HG03025 (cell line): ENCODE measurements at regions not wholly inside any gene's neighbourhood (a gene's known extent, or its start where the extent isn't known, plus 50 kb on each side); places are given as distances from the start of the nearest gene placed in this dataset.

ENCODE experiments used
- ATAC-seq: cut with Tn5 transposase; IDR thresholded peaks from one replicate; pipeline ENCODE4 v1.9.1; 2021; ENCODE audit warnings: mild to moderate bottlenecking, moderate library complexity; ENCODE audit not compliant: unreplicated experiment, low FRiP score

DNA sequence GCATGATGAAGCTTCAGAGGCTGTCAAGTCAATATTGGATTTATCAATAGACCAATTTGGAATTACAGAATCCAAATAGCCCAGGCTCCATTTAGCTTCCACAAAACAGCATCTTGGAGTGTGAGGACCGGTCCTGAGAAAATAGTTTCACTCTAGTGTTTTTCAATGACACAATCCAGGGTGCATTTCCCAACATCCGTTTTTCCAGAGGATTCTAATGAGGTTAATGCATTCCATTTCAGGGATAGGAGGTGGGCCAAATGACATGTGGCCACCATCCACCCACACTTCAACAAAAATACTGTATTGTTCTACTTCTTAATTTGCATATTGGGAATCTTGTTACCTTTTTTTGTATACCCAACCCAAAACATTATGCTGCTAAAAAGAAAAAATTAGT, 229.8 kb upstream of the LDB2 start:
- no peak for ATAC-seq

GRCh38 chr4:17126321-17126966, 228.0 kb upstream of the LDB2 start:
- no peak for ATAC-seq

- no peak for ATAC-seq
Observed at GRCh38 chr4:17124767-17125166, 226.3 kb upstream of the LDB2 start.

DNA sequence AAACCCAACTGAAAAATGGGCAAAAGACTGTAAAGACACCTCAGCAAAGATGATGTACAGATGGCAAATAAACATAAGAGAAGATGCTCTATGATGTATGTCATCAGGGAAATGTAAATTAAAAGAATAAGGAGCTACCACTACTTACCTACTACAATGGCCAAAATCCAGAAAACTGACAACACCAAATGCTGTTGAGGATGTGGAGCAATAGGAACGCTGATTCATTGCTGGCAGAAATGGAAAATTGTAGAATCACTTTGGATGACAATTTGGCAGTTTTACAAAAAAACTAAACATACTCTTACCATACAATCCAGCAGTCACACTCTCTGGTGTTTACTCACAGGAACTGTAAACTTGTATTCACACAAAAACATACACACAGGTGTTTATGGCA, 222.3 kb upstream of the LDB2 start:
- no peak for ATAC-seq

DNA sequence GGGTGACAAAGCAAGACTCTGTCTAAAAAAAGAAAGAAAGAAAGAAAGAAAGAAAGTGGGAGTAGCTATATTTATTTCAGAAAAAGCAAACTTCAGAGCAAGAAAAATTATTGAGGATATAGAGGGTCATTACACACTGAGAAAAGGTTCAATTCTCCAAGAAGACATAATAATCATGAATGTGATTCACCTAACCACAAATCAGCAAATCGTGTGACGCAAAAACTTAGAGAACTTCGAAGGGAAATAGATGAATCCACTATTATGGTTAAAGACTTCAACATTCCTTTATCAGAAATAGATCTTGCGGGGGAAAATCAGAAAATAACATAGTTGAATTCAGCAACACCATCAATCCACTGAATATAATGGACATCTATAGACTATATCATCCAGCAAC, 219.3 kb upstream of the LDB2 start:
- no peak for ATAC-seq

GRCh38 chr4:17115583-17115982, 217.1 kb upstream of the LDB2 start:
- ATAC-seq, result no peak

GRCh38 chr4:17112292-17112659, 213.8 kb upstream of the LDB2 start:
- ATAC-seq, result no peak

GRCh38 chr4:17109126-17109525, 210.7 kb upstream of the LDB2 start:
- ATAC-seq, result no peak

GRCh38 chr4:17103231-17103630, 204.8 kb upstream of the LDB2 start:
- ATAC-seq, result no peak

DNA sequence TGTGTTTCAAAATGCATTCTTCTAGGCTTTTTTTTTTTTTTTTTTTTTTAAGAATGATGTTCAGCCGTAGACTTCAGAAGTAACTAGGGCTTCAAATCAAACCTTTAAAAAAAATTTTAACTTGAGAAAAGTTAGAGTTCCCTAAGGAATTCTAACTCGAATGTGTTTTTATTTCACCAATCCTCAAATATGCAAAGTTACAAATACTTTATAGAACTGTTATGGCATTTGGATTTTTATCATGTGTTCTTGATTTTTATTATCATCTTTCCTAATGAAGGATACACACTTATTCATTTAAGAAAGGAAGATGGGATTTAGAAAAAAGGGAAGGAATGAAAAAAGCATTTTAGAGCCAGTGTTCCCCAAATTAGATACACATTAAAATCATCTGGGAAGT, 200.6 kb upstream of the LDB2 start:
- ATAC-seq, result no peak

GRCh38 chr4:17098401-17098800, 200.0 kb upstream of the LDB2 start:
- no peak for ATAC-seq

DNA sequence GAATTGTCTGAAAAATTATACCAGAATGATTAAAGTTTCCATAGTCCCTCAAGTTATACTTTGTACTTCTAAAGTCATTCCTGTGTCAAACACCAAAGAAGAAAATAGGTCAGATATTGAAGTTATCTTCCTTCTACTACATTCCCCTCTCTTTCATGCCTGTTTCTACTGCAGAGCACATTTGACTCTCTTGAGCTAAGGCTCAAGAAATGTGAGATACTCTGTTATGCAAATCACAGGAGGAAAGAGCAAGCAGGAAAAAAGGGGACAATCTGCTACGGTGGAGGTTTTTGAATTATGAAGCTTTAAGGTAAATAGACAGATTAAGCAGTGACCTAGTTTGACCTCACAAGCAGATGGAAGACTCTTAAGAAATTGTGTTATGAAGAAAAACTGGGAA, 198.9 kb upstream of the LDB2 start:
- no peak for ATAC-seq

DNA sequence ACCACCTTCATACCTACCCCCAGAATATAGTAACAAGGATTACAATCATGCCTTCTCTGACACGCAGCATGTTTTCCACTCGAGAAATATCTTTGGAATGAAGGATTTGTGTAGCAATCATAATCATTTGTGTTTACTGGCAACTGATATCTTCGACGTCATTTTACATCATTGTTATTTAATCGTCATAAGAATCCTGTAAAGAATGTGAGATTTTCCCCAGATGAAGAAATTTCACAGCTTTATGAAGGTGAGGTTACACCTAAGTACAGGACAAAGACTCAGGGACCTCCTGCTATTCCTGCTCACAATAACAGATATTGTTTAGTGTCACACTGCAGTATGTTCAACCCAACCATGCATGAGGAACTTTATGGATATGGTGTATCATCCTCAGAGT, 198.2 kb upstream of the LDB2 start:
- no peak for ATAC-seq

DNA sequence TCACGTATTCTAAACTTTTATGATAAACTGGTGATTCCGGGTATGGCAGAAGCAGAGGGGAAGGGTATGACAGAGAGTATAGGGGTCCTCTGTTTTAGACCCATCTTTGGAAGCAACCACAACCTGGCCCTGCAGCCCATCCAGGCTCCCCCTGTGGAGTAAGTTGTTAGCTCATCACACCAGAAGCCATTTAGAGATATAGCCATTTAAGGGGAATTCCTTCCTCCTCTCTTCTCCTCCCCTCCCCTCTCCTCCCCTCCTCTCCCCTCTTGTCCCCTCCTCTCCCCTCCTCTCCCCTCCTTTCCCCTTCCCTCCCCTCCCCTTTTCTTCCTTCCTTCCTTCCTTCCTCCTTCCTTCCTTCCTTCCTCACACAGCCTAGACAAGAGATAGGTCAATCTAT, 197.3 kb upstream of the LDB2 start:
- ATAC-seq, result no peak

GRCh38 chr4:17094876-17095210, 196.4 kb upstream of the LDB2 start:
- ATAC-seq, result no peak

GRCh38 chr4:17094159-17094875, 195.9 kb upstream of the LDB2 start:
- no peak for ATAC-seq

- peak; percentile 2 for ATAC-seq
Observed at GRCh38 chr4:17093481-17093880, 195.0 kb upstream of the LDB2 start.

DNA sequence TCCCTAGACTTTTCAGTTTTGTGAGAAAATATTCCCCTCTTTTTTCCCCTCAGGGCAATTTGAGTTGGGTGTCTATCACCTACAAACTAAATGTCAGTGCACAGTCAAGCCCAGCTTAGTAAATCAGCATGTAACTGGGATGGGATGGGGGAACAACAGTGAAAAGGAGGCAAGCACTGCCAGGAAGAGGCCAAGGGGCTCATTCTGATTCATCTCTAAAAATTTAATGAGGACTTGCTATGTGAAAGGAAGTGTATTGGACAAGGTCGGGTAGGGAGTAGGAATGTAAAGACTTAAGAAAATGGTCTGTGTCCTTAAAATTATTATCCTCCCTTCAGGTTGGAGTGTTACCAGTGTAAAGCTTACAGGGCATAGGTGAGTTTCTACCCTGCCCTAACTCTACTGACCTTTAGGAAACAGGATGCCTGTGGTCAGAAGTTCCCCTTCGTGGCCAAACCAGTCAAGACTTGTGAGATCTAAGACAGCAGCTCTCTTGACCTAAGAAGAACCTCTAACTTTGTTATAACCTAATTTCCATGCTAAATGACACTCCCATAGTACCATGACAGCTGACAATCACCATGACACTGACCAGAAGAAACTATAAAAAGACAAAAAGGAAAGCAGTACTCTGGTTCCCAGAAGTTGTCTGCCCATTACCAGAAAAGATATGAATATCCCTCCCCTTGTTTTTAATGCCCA, 194.4 kb upstream of the LDB2 start:
- peak; percentile 77 for ATAC-seq

DNA sequence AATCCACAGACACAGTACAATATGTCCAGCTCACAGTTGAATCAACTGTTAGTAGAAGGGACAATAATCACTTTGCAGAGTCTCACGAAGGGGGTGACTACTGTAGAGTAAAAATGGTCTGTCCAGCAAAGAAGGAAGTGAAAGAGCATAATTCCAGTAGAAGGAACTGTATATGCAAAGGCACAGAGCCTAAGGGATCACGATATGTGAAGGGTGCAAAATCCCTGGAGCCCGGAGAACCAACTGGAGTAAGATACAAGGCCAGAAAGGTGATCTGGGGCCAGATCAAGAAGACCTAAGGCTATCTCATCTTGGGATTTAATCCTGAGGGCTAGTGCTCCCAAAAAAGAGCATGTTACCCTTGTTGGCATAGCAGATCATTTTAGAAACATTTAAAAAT, 192.7 kb upstream of the LDB2 start:
- ATAC-seq, result no peak

GRCh38 chr4:17090063-17090462, 191.6 kb upstream of the LDB2 start:
- ATAC-seq, result no peak

GRCh38 chr4:17085416-17085815, 187.0 kb upstream of the LDB2 start:
- ATAC-seq, result no peak

GRCh38 chr4:17082186-17082585, 183.7 kb upstream of the LDB2 start:
- ATAC-seq, result no peak
